ENCODE measurements at regions not wholly inside any gene's neighbourhood (a gene's known extent, or its start where the extent isn't known, plus 50 kb on each side); places are given as distances from the start of the nearest gene placed in this dataset.
A peak's percentile ranks its signal among the peaks of the same experiment; 100 is the strongest.

GRCh38 chr12:97299847-97300246 lies 162.8 kb upstream of the RMST start (continued):
- TF ChIP-seq ZBTB33 (CRISPR knock-in tag; IDR thresholded peaks at IDR 0.05) (no peak), SALL2 (CRISPR knock-in tag; IDR thresholded peaks at IDR 0.05) (no peak), ZNF335 (CRISPR knock-in tag; IDR thresholded peaks at IDR 0.05) (no peak), REXO4 (CRISPR knock-in tag; IDR thresholded peaks at IDR 0.05; ENCODE audit: borderline replicate concordance) (no peak), ZNF788 (CRISPR knock-in tag; IDR thresholded peaks at IDR 0.05; ENCODE audit: borderline replicate concordance) (no peak), ZNF580 (CRISPR knock-in tag; IDR thresholded peaks at IDR 0.05; ENCODE audit: borderline replicate concordance, low read depth) (no peak), LRRFIP1 (CRISPR knock-in tag; conservative IDR thresholded peaks at IDR 0.05) (no peak), THRA (CRISPR knock-in tag; IDR thresholded peaks at IDR 0.05; ENCODE audit: borderline replicate concordance) (peak; percentile 15; the same call in 1 of the 2 replicates), ZNF18 (CRISPR knock-in tag; IDR thresholded peaks at IDR 0.05; ENCODE audit: insufficient replicate concordance) (no peak), CREB1 (IDR thresholded peaks at IDR 0.05) (no peak), CREB1 (CRISPR knock-in tag; IDR thresholded peaks at IDR 0.05) (no peak), TARDBP (CRISPR knock-in tag; IDR thresholded peaks at IDR 0.05) (0 out of 2 replicates have a peak, but pooled peaks have one; percentile 26), NFIB (CRISPR knock-in tag; IDR thresholded peaks at IDR 0.05; ENCODE audit: borderline replicate concordance) (no peak), ZNF432 (CRISPR knock-in tag; IDR thresholded peaks at IDR 0.05; ENCODE audit: borderline replicate concordance) (no peak), ZNF414 (CRISPR knock-in tag; IDR thresholded peaks at IDR 0.05) (no peak), ZKSCAN1 (IDR thresholded peaks at IDR 0.05; ENCODE audit: low read length) (no peak), PHF8 (CRISPR knock-in tag; IDR thresholded peaks at IDR 0.05) (no peak), TFAP4 (IDR thresholded peaks at IDR 0.05; ENCODE audit: borderline replicate concordance, low read depth) (peak; percentile 43; the same call in 1 of the 2 replicates), GATAD2A (CRISPR knock-in tag; IDR thresholded peaks at IDR 0.05) (0 out of 2 replicates have a peak, but pooled peaks have one; percentile 41), CERS6 (CRISPR knock-in tag; IDR thresholded peaks at IDR 0.05) (no peak), FOXO1 (CRISPR knock-in tag; IDR thresholded peaks at IDR 0.05) (0 out of 2 replicates have a peak, but pooled peaks have one; percentile 23)
